Activated CD8-positive, alpha-beta memory T cell treated with anti-CD3 and anti-CD28 coated beads for 4 hours (primary cell): ENCODE measurements at regions not wholly inside any gene's neighbourhood (a gene's known extent, or its start where the extent isn't known, plus 50 kb on each side); places are given as distances from the start of the nearest gene placed in this dataset.
"Not testable (repeated sequence)": the region's sequence is repeated elsewhere in the genome, so short reads cannot be mapped to it uniquely, and the experiment has no call there.

ENCODE experiments used
- DNase-seq, 2 donors: peaks; one replicate each; pipeline ENCODE4 v3.0.0-alpha.2; 2020; ENCODE audit warnings: low read depth in 2 of 2

DNA sequence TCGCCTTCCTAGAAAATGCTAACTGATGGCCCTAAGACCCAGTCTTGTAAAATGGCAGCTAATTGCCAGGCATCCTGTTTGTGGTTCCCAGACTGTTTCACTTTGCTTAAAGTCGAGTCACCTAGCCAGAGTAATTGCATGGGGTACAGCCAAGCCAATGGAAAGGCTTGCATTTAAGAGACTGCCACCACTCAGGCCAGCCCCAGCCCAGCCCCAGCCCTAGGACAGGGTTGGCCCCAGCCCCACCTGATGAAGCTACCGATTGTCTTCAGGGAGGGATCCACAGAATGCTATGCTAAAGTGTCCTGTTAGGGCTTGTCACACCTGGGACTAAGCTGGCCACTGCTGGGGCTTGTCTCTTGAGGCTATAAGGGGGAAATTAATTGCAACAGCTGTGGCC is 194.6 kb upstream of the KLF3 start:
- DNase-seq: no peak

DNA sequence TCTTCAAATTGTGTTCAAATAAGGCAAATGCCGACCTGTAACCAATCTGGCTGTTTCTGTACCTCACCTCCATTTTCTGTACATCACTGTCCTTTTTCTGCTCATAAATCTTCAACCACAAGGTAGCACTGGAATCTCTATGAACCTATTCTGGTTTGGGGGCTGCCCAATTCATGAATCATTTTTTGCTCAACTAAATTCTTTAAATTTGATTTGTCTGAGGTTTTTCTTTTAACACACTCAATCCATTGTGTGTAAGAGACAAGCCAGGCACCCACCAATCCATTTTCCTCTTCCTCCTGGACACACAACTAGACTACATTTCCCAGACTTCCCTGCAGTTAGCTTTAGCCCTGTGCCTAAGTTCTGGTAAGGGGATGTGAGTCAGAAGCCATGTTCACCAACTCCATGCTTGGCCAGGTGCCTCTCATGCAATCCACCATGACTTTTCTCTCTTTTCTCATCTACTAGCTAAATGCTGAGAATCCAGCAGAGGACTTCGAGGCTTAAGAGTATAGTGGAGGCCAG is 193.2 kb upstream of the KLF3 start:
- no peak for DNase-seq

DNA sequence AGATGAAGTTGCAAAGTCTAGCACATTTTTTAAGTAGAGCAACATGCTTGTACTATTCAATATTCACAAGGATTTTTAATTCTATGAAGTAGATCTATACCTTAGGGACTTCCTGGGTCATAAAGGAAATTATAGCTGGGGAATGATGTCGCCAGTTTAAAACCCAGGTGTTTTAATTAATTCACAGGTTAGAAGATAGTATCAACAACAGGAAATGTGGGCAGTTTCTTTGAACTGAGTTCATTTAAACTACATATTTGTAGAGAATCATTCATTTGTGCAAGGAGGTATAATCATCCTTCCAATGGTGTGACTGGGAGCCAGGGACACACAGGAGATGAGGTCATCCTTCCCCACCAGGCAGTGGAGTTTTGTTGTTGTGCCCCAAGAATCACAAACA is 181.3 kb upstream of the KLF3 start:
- DNase-seq: no peak

DNA sequence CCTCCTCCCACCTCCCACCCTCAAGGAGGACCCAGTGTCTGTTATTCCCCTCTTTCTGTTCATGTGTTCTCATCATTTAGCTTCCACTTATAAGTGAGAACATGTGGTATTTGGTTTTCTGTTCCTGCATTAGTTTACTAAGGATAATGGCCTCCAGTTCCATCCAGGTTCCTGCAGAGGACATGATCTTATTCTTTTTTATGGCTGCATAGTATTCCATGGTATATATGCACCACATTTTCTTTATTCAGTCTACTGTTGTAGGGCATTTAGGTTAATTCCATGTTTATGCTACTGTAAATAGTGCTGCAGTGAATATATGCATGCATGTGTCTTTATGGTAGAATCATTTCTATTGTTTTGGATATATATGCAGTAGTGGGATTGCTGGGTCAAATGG is 180.4 kb upstream of the KLF3 start:
- DNase-seq: not testable (repeated sequence)

DNA sequence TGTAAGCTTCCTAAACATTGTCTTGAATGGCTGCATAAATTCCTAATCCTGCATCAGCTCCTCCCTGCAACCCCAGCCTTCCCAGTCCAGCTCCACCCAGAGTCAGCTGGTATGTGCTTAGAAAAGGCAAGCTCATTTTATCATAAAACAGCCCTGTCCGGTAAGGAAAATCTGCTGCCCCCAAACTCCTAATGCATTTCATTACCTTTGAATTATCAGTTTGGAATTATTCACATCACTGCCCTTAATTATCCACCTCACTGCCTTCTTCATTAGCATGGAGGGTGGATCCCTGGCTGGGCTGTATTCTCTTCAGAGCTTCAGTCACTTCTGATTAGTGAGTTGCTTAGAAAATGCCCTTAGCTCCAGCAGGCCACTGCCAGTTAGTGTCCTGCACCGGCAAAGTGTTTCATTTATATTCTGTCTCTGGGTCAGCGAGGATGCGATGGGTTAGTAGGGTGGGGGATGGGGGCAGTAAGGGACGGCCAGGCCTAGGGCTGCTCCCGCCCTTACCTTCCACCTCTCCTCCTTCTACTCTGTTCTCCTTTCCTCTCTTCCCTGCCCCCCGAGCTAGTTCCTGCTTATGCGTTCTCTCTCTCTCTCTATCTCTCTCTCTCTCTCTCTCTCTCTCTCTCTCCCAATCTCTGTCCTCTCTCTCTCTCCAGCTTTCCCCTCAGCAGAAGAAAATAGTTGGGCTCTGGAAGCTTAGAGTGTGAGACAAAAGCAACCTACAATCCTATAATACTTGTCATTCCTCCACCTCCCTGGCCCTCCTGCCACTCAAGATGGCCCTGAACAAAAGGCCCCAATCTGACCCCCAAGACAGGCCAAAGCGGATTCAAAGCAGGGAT is 174.8 kb upstream of the KLF3 start:
- DNase-seq: no peak

DNA sequence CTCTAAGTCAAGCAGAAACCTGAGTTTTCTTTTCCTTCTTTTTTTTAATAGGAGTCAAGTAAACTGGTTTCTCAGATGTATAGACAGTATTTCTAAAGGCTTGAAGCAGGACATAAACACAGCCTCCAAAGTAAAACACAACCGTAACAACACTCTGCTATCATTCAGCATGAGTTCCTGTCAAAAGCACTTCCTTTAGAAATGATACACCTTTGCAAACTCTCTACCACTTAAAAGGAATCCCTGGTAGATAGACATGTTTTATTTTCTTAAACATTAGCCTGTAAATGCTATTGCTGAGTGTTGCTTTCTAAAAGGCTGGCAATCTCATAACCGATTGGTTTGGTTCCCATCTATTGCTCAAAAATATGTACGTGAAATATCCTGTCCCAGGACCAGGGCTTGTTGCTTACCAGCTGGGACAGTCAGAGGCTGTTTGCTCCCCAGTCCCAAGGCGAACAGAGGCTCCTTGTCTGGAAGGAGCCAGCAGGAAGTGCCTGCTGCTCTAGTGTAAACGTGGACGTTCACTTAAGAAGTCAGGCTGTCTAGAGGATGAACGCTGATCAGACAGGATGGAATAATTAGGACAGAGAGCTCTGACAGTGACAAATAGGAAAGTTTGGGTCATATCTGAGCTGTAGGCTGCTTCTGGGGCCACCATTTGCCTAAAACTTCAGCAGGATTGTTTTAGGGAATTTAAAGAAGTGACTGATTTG is 173.9 kb upstream of the KLF3 start:
- no peak for DNase-seq

DNA sequence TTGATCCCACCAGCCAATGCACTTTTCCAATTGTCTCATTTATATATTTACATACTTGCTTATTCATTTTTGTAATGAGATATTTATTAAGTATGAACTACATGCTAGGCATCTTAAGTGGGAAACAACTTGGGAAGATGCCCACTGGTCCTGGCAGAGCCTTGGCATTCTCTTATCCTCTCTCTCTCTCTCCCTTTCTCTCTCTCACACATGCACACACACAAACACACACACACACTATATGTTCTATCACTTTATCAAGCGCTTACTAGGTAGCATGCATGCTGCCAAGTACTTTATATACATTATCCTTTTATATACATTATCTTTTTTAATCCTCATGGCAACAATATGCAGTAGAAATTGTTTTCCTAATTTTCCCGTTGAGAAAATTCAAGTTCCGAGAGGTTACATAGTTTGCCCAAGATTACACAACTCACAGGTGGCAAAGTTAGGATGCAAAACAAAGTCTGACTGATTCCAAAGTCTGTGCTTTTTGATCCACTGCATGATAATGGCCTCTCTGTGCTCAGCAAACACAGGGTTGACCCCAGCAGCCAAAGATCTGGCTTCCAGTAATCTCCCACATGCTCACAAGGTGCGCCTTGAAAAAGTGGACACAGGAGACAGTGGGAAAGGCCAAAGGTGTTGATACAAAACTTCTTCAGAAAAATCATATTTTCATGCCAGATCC is 173.1 kb upstream of the KLF3 start:
- DNase-seq: no peak

DNA sequence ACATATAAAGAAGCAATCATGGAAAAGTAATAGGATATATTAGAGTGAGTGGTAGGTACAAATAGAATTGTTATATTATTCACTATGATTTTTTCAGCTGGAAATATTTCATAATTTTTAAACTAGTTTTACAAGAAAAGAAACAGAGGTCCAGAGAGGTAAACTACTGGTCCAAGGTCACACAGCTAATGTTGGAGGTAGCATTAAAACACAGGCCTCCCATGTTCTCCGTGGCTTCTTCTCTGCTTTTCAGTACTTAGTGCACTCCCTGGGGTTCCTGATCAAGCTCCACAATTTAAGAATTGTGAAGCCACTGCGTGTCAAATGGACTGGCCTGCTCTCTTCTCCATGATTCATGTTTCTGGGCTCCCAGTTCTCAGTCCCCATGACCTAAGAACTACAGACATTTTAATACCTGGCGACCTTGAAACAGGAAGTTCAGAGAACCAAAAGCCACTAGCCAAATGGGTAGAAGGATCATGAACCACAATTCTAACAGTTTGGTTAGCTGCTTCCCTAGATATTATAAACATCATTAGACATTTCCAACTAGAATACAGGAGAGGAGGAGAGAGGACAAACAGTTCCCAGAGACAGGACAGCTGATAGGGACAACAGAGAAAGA is 172.0 kb upstream of the KLF3 start:
- no peak for DNase-seq

DNA sequence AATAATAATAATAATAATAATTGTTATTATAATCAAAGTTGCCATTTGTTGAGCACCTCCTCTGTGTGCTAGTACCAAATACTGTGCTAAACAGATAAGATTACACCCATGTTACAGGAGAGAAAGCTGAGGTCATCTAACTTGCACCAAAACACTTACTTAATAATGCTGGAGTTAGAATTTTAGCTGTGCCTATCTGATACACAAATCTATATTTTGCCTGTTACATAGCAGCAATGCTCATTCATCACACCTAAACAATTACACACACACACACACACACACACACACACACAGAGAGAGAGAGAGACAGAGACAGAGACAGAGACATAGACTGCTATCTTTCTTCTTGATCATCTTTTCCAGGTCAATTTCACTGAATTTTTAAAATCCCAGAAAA is 170.9 kb upstream of the KLF3 start:
- DNase-seq: no peak

DNA sequence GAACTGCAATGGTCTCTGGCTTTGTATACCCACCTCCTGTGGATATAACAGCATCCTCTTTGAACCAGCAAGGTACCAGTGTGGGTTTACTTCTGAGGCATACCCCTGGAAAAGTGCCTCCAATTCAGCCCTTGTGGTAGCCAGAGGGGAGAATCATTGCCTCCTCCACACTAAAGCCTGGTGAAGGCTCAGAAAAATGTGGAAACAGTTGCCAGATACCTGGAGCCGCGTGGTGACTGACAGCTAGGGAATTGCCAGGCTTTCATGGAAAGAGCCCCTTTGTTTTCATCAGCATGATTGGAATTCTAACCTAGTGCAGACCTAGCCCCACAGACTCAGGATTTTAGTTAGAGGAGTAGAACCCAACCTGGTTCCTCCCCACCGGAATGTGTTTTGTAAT is 168.6 kb upstream of the KLF3 start:
- no peak for DNase-seq

DNA sequence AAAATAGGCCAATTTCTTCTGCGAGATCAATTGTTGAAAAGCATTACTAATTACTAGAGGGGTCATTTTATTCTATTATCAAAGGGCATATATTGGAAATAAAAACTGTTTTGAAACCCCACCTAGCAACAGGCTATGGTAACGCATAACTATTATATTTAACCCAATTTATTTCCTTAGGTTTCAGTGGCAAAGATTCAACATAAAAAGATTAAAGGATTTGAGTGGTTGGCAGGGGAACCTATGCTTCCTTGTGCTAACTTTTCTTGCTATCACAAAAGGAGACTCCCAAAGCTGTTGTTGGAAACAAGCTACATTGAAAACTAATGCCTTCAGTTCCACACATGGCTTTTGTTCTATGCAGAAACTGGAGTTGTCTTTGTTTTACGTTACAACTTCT is 166.9 kb upstream of the KLF3 start:
- DNase-seq: no peak

DNA sequence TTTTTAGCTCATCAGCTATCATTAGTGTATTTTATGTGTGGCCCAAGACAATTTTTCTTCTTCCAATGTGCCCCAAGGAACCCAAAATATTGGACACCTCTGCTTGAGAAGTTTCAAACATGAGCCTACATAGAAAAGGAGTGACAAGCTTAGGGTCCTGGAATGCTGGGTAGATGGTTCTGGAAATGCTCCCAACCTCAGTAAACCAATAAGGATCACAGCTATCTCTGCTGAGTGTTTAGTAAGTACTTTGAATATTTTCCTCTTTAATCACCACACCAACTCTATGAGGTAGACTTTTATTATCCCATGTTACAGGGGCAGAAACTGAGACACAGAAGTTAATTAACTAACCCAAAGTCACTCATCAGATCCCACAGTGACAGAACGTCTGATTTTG is 164.9 kb upstream of the KLF3 start:
- no peak for DNase-seq

DNA sequence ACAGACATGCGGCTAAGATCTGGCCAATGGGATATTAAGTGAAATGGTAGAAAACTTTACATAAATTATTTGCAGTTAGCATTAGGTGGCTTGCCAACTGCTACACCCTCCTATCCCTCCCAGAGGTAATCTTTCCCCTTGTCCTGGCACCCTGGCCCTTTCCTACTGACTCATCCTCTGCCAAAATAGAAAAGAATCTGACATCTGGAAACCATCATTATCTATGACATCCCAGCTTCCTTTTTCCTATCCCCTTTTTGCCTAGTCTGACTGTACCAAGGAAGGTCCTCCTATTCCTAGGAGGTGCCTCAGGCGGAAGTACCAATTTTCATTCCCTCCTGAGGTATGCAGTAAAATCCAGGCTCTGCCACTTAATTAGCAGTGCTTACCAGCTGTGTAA is 163.6 kb upstream of the KLF3 start:
- no peak for DNase-seq

DNA sequence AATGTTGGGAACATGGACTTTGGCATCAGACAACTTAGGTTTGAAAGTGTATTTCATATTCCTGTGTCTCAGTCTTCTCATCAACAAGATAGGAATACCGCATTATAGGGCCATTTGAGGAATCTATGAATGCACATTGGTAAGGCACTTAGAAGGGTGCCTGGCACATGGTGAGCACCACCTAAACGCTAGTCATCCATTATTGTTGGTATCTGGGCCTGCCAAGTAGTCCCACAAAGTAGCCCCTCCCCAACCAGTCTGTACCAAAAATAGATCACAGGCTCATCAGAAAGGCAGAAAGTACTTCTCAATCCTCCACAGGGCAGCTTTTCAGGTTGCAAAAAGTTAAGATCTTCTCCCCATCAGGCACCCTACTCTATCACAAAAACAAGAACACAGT is 162.3 kb upstream of the KLF3 start:
- no peak for DNase-seq

DNA sequence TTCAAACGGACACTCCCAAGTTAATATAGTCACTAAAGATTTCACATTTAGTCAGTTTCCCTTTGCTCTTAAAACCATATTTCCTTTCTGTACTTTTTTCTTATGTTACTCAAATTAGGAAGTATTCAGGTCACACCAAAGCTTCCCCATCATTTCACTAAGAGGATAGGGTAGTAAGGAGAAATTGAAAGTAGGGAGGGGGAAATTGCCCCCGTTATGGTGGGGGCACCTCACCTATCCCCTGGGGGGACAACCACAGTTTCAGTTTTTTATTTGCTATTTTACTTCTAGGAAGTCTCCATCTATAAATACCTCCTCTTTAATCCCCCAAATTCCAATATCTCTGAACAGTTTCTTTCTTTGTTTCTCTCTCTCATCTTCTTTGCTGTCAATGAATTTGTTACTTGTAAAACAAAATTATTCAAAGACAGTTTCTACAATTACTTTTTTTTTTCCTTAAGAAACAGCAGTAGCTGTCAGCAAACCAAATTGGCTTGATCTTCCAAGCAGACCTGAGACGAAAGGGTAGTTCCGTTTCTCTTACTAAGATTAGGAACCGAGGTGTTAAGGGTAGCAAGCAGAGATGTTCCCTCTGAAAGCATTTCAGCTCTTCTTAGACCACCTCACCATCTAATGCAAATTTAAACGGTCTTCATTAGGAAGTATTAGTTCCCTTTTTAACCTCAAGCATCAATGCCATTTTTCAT is 160.2 kb upstream of the KLF3 start:
- DNase-seq: no peak

DNA sequence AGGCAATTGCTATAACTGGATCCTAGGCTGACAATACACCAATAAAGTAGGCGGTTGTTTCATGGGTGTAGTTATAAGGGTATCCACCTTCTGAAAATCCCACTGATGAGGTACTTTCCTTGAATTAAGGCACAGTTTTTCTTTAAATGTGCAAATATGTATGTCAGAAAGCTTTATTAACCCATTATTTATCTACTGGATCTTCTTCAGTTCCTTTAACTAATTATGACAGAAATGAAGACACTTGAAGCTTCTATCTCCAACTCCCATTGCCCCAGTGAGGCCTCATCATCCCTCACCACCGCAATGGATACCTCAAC is 159.6 kb upstream of the KLF3 start:
- no peak for DNase-seq

DNA sequence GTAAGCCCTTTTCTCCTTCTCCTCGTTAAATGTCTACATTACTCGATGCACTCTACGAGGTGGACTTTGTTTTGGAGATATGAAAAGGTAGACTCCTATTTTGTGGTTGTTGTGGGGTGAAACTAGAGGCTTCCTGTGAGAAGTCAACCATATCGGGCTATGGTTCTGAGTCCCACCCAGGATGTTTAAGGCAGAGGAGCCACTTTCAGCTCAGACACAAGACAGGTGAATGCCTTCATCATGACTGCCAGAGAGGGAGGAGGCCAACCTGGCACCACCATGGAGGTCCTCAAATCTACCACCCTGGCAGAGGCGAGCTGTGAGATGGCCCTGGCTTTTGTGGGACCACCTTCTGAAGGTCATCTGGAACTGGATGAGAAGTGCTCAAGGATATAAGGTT is 154.4 kb upstream of the KLF3 start:
- DNase-seq: no peak

DNA sequence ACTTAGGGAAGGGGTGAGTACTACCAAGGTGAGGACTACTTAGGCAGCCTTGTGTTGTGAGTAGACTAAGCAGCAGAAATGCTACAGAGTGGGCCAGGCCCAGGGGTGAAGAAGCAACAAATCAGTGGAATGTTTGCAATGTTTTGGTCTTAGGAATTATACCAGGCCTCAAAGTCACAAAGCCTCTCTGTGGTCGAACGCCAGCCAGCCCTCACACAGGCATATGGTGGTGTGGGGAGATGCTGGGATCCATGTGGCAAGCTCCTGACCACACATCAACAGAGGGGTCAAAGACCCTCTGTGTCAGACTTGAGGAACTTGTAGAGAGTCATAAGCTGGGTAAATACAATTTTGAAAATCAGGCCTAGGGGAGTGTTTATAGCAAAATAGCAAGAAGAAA is 153.8 kb upstream of the KLF3 start:
- no peak for DNase-seq

DNA sequence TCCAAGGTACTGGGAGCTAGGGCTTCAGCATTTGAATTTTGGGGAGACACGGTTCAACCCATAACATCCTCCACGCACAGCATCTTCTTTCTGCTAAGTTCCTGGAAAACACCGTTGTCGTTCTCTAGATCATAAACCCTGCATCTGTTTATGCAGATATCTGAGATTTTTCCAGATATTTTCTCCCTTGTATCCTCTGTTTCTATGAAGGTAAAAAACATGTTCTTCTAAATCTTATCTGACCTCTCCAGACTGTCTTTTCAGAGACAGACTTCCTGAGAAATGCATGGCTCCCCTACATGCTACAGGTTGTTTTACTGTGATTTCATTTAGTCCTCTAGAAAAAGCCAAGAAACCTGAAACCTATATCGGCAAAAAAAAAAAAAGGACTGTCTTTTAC is 152.3 kb upstream of the KLF3 start:
- DNase-seq: no peak

DNA sequence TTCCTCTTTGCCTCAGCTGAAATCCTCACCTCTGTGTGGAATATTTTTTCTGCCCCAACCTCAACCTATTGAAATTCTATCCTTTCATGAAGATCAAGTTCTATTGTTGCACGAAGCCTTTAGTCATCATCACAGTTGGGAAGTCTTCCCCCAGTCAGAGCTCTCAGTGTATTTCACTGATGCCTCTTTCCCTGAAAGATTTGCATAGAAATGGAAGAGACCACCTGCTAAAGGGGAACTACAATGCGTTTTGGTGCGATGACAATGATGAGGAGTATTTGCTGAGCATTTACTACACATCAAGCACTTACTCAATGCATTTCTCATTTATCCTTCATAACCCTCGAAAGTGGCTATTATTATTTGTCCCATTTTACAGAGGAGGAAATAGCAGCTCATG is 151.2 kb upstream of the KLF3 start:
- no peak for DNase-seq

DNA sequence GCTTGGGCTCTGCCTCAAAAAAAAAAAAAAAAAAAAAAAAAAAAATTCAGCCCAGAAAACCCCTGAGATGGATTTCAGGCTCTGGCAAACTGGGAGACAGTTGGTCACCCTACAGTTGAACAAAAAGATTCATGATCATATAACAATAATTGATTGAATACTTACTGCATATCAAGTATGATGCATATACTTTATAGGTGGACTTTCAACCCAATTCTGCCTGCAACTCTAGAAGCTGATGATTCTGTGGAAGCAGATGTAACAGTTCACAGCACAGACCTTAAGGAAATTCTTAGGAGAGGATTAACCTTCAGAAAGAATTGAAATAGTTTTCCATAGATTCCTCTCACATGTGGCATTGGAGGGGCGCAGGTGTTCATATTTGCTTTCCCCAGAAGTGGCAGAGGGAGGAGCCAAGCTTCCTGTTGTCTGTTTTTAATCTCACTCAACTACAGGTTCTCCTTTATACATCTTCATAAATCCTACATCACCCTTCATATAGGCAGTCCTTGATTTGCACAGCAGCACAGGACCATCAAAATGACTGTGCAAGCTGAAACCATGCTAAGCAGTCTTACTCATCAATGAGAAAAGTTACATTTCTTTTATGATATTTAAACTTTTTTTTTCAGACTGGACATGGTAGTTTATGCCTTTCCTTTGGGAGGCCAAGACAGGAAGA is 149.4 kb upstream of the KLF3 start:
- no peak for DNase-seq
